Activated naive CD4-positive, alpha-beta T cell treated with anti-CD3 and anti-CD28 coated beads, Interleukin-2, amount 10 ng/mL, durations not matched to agents 7 days and 5 days (primary cell): ENCODE measurements at regions not wholly inside any gene's neighbourhood (a gene's known extent, or its start where the extent isn't known, plus 50 kb on each side); places are given as distances from the start of the nearest gene placed in this dataset.

Source experiments
- CTCF ChIA-PET: fragments of 350-600 bp; sonication (Branson Sonifier 250); formaldehyde crosslinking; loops from one replicate; lab custom pipeline; 2021; ENCODE audit warnings: antibody characterized with exemption; lab: Charles Lee
- DNase-seq: peaks from one replicate; pipeline ENCODE4 v3.0.0-alpha.2; 2020
- H3K27ac Mint-ChIP-seq: one replicate; pipeline ENCODE4 v1.8.0; 2021; ENCODE audit warnings: mild to moderate bottlenecking, moderate library complexity, mixed read lengths
- H3K27me3 Mint-ChIP-seq: one replicate; pipeline ENCODE4 v1.8.0; 2021; ENCODE audit warnings: mild to moderate bottlenecking, mixed read lengths
- H3K36me3 Mint-ChIP-seq: one replicate; pipeline ENCODE4 v1.8.0; 2021; ENCODE audit warnings: mixed read lengths
- H3K4me1 Mint-ChIP-seq: one replicate; pipeline ENCODE4 v1.8.0; 2021; ENCODE audit warnings: mixed read lengths
- H3K4me3 Mint-ChIP-seq: one replicate; pipeline ENCODE4 v1.8.0; 2021; ENCODE audit warnings: mild to moderate bottlenecking, moderate library complexity, mixed read lengths
- H3K9me3 Mint-ChIP-seq: one replicate; pipeline ENCODE4 v1.8.0; 2021; ENCODE audit warnings: mixed read lengths

GRCh38 chr11:80782135-80782885, 1341.5 kb upstream of the TENM4 start:
- Mint-ChIP-seq H3K27me3 (no peaks in the 10 kb centered on the region), H3K4me1 (no peaks in the 10 kb centered on the region), H3K4me3 (no peak overlapping the region), H3K9me3 (peaks cover 8% of the 10 kb centered on the region), H3K27ac (no peak overlapping the region), H3K36me3 (no peaks in the 10 kb centered on the region)
- DNase-seq, result no peak
- CTCF ChIA-PET, result no interaction called here

GRCh38 chr11:80779905-80780605, 1339.2 kb upstream of the TENM4 start:
- peaks cover 2% of the 10 kb centered on the region for H3K9me3 Mint-ChIP-seq
- H3K27ac Mint-ChIP-seq, result no peak overlapping the region
- no peaks in the 10 kb centered on the region for H3K36me3 Mint-ChIP-seq
- no peaks in the 10 kb centered on the region for H3K27me3 Mint-ChIP-seq
- CTCF ChIA-PET, result no interaction called here
- no peaks in the 10 kb centered on the region for H3K4me1 Mint-ChIP-seq
- DNase-seq, result no peak
- no peak overlapping the region for H3K4me3 Mint-ChIP-seq

DNA sequence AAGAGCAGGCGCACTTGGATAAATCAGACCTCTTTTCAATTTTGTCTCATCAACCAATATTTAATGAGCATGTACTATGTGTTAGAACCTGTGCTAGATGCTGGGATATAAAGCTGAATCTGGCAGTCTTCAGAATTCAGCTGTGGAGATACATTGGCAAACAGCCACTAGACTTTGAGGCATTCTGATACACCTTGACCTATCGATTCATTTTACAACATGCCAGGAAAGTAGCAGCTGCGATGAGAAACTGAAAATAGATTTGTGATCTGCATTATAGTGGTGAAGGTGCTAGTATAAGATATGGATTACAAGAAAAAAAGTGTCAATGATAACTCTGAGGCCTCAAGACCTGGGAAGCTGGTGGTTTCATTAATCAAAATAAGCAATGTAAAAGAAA, 1338.1 kb upstream of the TENM4 start:
- Mint-ChIP-seq H3K4me3 (no peak overlapping the region), H3K27ac (no peak overlapping the region), H3K9me3 (peaks cover 2% of the 10 kb centered on the region), H3K27me3 (no peaks in the 10 kb centered on the region), H3K36me3 (no peaks in the 10 kb centered on the region), H3K4me1 (no peaks in the 10 kb centered on the region)
- CTCF ChIA-PET, result no interaction called here
- DNase-seq, result no peak

- no peak for DNase-seq
- H3K36me3 Mint-ChIP-seq, result no peaks in the 10 kb centered on the region
- H3K4me1 Mint-ChIP-seq, result no peaks in the 10 kb centered on the region
- no peak overlapping the region for H3K27ac Mint-ChIP-seq
- no peaks in the 10 kb centered on the region for H3K27me3 Mint-ChIP-seq
- H3K4me3 Mint-ChIP-seq, result no peak overlapping the region
- peaks cover 4% of the 10 kb centered on the region for H3K9me3 Mint-ChIP-seq
- CTCF ChIA-PET, result no interaction called here
These were observed 1337.6 kb upstream of the TENM4 start for GRCh38 chr11:80778432-80778831.

DNA sequence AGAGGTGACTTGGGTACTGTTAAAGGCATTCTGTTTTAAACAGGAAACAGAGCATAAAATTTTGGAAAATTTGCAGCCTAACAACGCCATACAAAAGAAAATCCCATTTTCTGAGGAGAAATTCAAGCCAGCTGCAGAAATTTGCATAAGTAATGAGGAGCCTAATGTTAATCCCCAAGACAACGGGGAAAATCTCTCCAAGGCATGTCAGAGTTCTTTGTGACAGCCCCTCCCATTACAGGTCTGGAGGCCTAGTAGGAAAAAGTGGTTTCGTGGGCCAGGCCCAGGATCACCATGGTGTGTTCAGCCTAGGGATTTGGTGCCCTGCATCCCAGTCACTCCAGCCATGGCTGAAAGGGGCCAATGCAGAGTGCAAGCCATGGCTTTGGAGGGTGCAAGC, 1333.1 kb upstream of the TENM4 start:
- no peak overlapping the region for H3K4me3 Mint-ChIP-seq
- no peaks in the 10 kb centered on the region for H3K27me3 Mint-ChIP-seq
- H3K27ac Mint-ChIP-seq, result no peak overlapping the region
- peaks cover 7% of the 10 kb centered on the region for H3K9me3 Mint-ChIP-seq
- H3K36me3 Mint-ChIP-seq, result no peaks in the 10 kb centered on the region
- CTCF ChIA-PET, result no interaction called here
- no peak for DNase-seq
- no peaks in the 10 kb centered on the region for H3K4me1 Mint-ChIP-seq

DNA sequence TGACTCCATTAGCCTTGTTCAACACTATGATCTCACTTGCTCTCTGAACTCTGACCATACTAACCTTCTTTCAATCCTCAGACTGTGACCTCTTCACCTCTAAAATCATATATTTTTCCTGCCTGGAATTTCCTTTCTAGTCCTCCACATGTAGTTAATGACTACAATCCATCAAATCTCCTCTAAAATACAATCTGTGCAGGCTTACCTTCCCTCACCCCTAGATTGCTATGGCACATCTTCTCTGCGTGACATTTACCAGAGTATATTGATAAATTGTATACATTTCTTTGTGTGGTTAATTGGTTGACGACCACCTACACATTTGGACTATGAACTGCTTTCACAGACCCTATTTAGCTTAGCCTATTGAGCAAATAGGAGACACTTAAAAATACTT, 1330.2 kb upstream of the TENM4 start:
- CTCF ChIA-PET, result no interaction called here

GRCh38 chr11:80758787-80759186, 1318.0 kb upstream of the TENM4 start:
- Mint-ChIP-seq H3K27me3 (no peaks in the 10 kb centered on the region), H3K9me3 (peaks cover 4% of the 10 kb centered on the region), H3K27ac (no peak overlapping the region), H3K36me3 (no peaks in the 10 kb centered on the region), H3K4me1 (no peaks in the 10 kb centered on the region), H3K4me3 (no peak overlapping the region)
- CTCF ChIA-PET, result no interaction called here
- no peak for DNase-seq

More for the DNA sequence above, 1330.2 kb upstream of the TENM4 start:
- Mint-ChIP-seq H3K27me3 (no peaks in the 10 kb centered on the region), H3K9me3 (peaks cover 7% of the 10 kb centered on the region), H3K36me3 (no peaks in the 10 kb centered on the region), H3K27ac (no peak overlapping the region), H3K4me1 (no peaks in the 10 kb centered on the region), H3K4me3 (no peak overlapping the region)
- no peak for DNase-seq

- no peak overlapping the region for H3K4me3 Mint-ChIP-seq
- H3K36me3 Mint-ChIP-seq, result no peaks in the 10 kb centered on the region
- CTCF ChIA-PET, result no interaction called here
- H3K4me1 Mint-ChIP-seq, result no peaks in the 10 kb centered on the region
- no peak overlapping the region for H3K27ac Mint-ChIP-seq
- peaks cover 3% of the 10 kb centered on the region for H3K9me3 Mint-ChIP-seq
- no peaks in the 10 kb centered on the region for H3K27me3 Mint-ChIP-seq
- DNase-seq, result no peak
These were observed 1307.5 kb upstream of the TENM4 start for GRCh38 chr11:80748207-80748925.

DNA sequence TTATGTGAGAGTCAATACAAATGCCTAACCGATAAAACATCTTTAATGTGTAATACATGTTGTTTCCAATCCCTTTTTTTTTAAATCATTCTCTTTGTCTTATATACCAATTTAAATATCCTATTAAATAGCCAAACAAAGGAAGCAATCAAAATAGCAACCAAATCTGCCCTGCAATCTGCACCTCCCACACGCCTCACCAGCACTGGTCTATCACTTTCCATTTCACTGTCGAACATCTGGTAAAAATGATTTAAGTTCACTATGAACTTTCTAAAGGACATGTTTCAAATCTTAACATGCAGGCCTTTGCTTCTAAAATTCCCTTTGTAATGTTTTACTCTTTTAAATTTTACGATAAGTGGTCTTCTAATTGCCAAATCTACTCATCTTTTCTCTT, 1305.5 kb upstream of the TENM4 start:
- Mint-ChIP-seq H3K27me3 (no peaks in the 10 kb centered on the region), H3K27ac (no peak overlapping the region), H3K4me1 (no peaks in the 10 kb centered on the region), H3K36me3 (no peaks in the 10 kb centered on the region), H3K9me3 (peaks cover 3% of the 10 kb centered on the region), H3K4me3 (no peak overlapping the region)
- CTCF ChIA-PET, result no interaction called here
- no peak for DNase-seq

GRCh38 chr11:80745416-80745815, 1304.6 kb upstream of the TENM4 start:
- Mint-ChIP-seq H3K27me3 (no peaks in the 10 kb centered on the region), H3K4me1 (no peaks in the 10 kb centered on the region), H3K36me3 (no peaks in the 10 kb centered on the region), H3K27ac (no peak overlapping the region), H3K9me3 (peaks cover 3% of the 10 kb centered on the region), H3K4me3 (no peak overlapping the region)
- CTCF ChIA-PET, result no interaction called here
- no peak for DNase-seq

DNA sequence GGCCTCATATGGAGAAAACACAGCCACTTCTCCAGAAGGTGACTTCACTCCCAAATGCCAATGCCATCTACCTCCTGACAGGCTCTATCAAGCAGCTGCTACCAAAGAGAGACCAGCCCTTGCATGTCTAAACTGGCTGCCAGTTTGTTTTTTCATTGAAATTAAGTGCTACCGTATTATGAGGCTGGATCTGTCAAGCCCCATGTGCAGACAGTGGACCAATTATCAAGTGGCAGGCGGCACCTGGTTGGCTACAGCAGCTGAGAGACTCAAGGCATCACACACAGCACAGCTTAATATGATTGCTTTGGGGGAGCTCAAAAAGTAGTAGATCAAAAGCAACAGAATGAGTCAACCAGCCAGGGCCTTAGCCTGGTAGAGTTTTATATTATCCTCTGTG, 1293.0 kb upstream of the TENM4 start:
- H3K4me1 Mint-ChIP-seq, result no peaks in the 10 kb centered on the region
- H3K27me3 Mint-ChIP-seq, result no peaks in the 10 kb centered on the region
- CTCF ChIA-PET, result no interaction called here

GRCh38 chr11:80733361-80733760, 1292.5 kb upstream of the TENM4 start:
- Mint-ChIP-seq H3K36me3 (no peaks in the 10 kb centered on the region), H3K4me3 (no peak overlapping the region), H3K4me1 (no peaks in the 10 kb centered on the region), H3K27me3 (no peaks in the 10 kb centered on the region), H3K9me3 (peaks cover 3% of the 10 kb centered on the region), H3K27ac (no peak overlapping the region)
- CTCF ChIA-PET, result no interaction called here
- no peak for DNase-seq

More for the DNA sequence above, 1293.0 kb upstream of the TENM4 start:
- Mint-ChIP-seq H3K36me3 (no peaks in the 10 kb centered on the region), H3K9me3 (peaks cover 3% of the 10 kb centered on the region), H3K27ac (no peak overlapping the region), H3K4me3 (no peak overlapping the region)
- no peak for DNase-seq

DNA sequence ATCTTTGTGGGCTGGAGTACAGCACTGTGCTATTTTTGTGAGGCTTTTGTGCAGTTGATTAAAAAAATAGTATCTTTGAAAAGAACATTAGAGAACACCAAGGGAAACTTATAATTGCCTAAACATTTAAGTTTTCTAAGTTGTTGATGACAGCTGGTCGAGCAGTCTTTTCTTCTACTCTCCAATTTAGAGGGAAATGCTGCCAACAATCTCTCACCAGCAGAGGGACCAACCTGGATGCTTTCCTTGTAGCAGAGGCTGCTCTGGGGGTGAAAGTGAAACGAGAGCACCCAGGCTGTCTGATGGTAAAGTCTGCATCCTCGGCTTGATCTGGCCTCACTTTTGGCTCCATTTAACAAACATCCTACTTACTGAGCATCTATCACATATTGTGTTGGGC, 1286.5 kb upstream of the TENM4 start:
- H3K4me3 Mint-ChIP-seq, result no peak overlapping the region
- H3K36me3 Mint-ChIP-seq, result no peaks in the 10 kb centered on the region
- no peaks in the 10 kb centered on the region for H3K27me3 Mint-ChIP-seq
- DNase-seq, result no peak
- CTCF ChIA-PET, result no interaction called here
- H3K9me3 Mint-ChIP-seq, result peaks cover 3% of the 10 kb centered on the region
- H3K27ac Mint-ChIP-seq, result no peak overlapping the region
- H3K4me1 Mint-ChIP-seq, result no peaks in the 10 kb centered on the region

DNA sequence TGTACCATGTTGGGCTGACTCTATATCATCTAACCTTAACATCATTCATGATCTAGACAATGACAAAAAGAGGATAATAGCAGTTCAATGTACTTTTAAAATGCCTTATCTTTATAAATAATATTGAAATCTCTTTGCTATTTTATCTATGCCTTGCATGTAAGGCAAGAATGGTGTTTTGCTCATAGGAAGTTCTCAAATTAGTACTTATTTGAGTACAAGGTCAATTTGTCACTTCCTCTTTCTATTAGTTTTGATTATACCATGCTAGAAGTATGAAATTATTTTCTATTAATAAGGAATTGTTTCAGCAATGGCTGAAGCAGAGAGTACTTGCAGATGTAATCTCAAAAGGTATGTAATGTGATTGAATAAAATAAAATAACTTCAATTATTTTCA, 1285.4 kb upstream of the TENM4 start:
- Mint-ChIP-seq H3K36me3 (no peaks in the 10 kb centered on the region), H3K9me3 (peaks cover 3% of the 10 kb centered on the region), H3K27me3 (no peaks in the 10 kb centered on the region), H3K27ac (no peak overlapping the region), H3K4me1 (no peaks in the 10 kb centered on the region), H3K4me3 (no peak overlapping the region)
- CTCF ChIA-PET, result no interaction called here
- no peak for DNase-seq

- no peak for DNase-seq
- no peaks in the 10 kb centered on the region for H3K36me3 Mint-ChIP-seq
- H3K27me3 Mint-ChIP-seq, result no peaks in the 10 kb centered on the region
- H3K4me1 Mint-ChIP-seq, result no peaks in the 10 kb centered on the region
- no peak overlapping the region for H3K4me3 Mint-ChIP-seq
- peaks cover 3% of the 10 kb centered on the region for H3K9me3 Mint-ChIP-seq
- no peak overlapping the region for H3K27ac Mint-ChIP-seq
- CTCF ChIA-PET, result no interaction called here
These were observed 1283.5 kb upstream of the TENM4 start for GRCh38 chr11:80724366-80724765.
